Posterior cingulate gyrus (tissue), 11 donors: ENCODE measurements at regions not wholly inside any gene's neighbourhood (a gene's known extent, or its start where the extent isn't known, plus 50 kb on each side); places are given as distances from the start of the nearest gene placed in this dataset.

ENCODE experiments used
- DNase-seq, 10 donors: peaks; one replicate each; pipeline versions ENCODE4 v3.0.0 to v3.0.0-alpha.2; 2020 to 2021; ENCODE audit warnings: mixed read lengths in 3 of 10
- intact Hi-C: fragments of 100-400 bp; cut with DNase I; formaldehyde crosslinking; loops from one replicate; pipeline ENCODE4 v1.15.1; 2023

GRCh38 chrX:39952989-39953388 is 144.8 kb downstream of the BCOR start:
- intact Hi-C loops = no loop called here
- DNase-seq = no peak

- DNase-seq = no peak
- intact Hi-C loops = no loop called here
Measured at GRCh38 chrX:39953879-39954278, 143.9 kb downstream of the BCOR start.

- no peak for DNase-seq
- intact Hi-C loops = no loop called here
Measured at GRCh38 chrX:39954851-39955250, 142.9 kb downstream of the BCOR start.

GRCh38 chrX:39955625-39956024 is 142.1 kb downstream of the BCOR start:
- intact Hi-C loops = no loop called here
- DNase-seq = no peak

DNA sequence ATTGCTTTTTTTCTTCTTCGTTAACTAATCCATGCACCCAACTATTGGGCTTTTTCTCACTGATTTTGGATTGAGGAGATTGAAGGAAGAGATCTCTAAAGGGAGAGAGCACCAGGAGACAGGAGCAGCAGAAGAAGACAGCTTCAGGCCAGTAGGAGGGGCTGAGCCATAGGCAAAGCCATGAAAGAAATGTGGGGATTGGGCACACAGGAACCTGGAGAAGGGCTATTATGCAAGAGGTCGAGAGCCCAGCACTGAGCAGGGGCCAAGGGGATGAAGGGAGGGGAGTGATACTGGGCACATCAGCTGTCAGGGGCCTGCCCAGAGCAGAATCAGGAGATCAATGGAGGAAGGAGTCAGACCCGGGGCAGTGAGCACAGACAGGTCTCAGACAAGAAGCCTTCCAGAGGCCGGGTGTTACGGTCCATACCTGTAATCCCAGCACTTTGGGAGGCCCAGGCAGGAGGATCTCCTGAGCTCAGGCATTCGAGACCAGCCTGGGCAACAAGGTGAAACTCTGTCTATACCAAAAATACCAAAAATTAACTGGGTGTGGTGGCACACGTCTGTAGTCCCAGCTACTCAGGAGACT is 140.9 kb downstream of the BCOR start:
- no peak for DNase-seq
- intact Hi-C loops = no loop called here

- intact Hi-C loops = no loop called here
- no peak for DNase-seq
Measured at GRCh38 chrX:39957816-39958566, 139.8 kb downstream of the BCOR start.

DNA sequence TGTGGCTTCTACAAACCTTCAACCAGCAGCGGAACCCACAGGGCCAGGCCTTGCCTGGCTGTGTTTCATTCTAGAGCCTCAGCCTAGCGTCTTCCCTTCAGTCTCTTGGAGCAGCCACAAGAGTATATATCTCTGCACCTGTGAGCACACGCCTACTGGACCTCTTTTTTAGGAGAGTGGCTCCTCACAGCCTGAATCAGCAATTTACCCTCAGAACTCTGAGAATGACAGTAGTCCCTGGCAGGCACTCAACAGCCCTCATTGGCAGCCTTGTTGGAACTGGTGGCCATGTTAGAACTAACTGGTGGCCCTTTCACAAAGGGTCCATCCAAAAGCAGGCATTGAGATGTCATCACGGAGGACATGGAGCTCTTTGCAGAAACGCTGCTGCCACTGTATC is 138.9 kb downstream of the BCOR start:
- intact Hi-C loops = no loop called here
- DNase-seq = no peak

DNA sequence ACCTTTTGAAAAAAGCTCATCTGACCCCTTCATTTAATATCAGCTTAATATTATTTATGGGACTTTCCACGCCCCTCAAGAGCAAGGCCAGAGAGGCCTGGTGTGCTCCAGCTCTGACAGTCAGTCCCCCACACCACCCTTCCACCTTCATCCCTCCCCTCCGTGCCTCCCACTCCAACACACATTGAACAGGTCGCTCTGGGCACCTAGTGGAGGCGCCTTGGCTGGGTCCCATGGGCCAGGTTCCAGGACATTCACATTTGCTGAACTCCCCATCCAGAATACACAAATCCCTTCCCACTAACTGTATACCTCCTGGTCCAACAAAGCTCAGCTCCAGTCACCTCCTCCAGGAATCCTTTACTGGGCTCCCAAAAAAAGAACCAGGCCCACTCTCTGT is 137.5 kb downstream of the BCOR start:
- intact Hi-C loops = no loop called here

GRCh38 chrX:39961441-39961840 is 136.3 kb downstream of the BCOR start:
- no peak for DNase-seq
- intact Hi-C loops = no loop called here

More for the DNA sequence above, 137.5 kb downstream of the BCOR start:
- no peak for DNase-seq

GRCh38 chrX:39965051-39965573 is 132.6 kb downstream of the BCOR start:
- intact Hi-C loops = no loop called here
- no peak for DNase-seq

GRCh38 chrX:39966176-39966575 is 131.6 kb downstream of the BCOR start:
- intact Hi-C loops = no loop called here
- no peak for DNase-seq

DNA sequence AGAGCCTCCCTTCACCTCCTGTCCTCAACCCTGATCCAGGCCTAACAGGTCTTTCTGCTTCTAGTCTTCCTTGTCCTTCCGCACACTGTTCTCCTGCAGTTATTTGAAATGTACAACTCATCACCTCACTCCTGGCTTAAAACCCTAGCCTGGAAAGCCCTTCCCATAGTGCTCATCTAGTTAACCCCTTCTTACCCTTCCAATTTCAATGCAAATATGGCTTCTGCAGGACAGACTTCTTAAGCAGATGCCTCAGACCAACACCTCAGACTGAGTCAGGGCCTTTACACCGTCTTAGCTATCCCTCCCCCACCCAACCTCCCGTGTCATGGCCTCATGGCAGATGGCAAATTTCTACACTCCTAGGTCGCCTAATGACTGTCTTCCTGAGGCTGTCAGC is 130.4 kb downstream of the BCOR start:
- intact Hi-C loops = no loop called here
- DNase-seq = no peak

DNA sequence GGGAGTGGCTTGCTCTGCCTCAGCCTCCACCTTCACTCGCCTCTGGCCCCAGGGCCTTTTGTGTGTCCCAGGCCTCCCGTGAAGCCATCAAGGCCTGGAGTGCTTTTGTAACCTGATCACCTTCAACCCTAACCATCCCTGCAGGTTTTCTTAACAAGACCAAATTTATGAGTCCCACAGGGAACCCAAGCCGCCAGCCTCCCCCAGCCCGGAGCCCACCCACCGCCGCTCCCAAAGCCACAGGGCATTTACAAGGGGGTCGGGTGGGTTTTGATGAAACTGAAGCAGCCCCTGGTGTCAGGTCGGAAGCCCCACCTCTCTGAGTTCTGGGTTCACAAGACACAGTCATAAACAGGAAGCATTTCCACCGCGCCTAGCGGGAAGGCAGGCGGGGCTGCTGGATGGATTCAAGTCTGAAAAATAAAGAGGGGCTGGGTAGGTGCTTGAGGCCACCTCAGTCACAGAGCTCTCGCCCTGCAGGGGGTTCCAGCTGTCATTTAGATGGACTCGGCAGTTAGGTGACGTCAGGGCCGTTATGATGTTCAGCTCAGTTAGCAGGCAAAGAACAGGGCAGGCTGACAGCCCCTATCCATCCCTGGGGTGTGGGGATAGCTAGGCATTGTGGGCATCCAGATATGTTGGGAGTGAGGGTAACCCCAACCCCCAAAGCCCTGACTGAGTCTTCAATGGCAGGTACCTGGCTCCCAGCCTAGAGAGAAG is 128.5 kb downstream of the BCOR start:
- no peak for DNase-seq
- intact Hi-C loops = no loop called here

DNA sequence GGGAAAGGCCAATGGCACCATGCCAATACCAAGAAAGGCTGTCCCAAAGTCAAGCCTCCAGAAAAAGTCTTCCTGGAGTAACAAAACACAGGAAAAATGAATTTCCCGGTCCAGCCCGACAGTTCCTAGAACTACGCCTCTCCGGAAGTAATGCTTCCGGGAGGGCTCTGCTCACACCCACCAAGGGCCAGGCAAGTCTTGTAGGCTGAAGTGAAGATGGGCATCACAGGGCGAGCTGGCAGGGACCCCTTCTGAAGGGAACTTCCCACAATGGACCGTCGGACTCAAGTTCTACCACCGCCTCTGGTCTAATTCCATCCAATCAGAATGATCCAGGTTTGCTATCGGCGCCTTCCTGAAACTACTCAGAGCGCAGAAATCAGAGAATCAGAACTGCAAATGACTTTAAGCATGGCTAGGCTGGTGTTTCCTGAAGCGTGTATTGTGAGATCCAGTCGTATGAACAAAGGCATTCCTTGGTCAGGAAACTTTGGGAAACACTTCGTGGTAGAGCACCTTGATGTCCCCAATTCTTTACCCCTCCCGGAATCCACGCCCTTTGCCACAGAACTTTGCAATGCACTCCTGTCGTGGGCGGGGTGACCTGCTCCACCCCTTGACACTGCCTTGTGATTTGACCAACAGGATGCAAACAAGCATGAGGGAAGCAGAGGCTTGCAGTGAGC is 127.8 kb downstream of the BCOR start:
- intact Hi-C loops = no loop called here
- no peak for DNase-seq

- DNase-seq = no peak
- intact Hi-C loops = no loop called here
Measured at GRCh38 chrX:39971760-39972159, 126.0 kb downstream of the BCOR start.

- intact Hi-C loops = no loop called here
- no peak for DNase-seq
Measured at GRCh38 chrX:39972340-39972739, 125.4 kb downstream of the BCOR start.

- intact Hi-C loops = no loop called here
- no peak for DNase-seq
Measured at GRCh38 chrX:39973810-39974209, 123.9 kb downstream of the BCOR start.

- DNase-seq = no peak
- intact Hi-C loops = no loop called here
Measured at GRCh38 chrX:39974270-39974669, 123.5 kb downstream of the BCOR start.

GRCh38 chrX:39975101-39975925 is 122.4 kb downstream of the BCOR start:
- no peak for DNase-seq
- intact Hi-C loops = no loop called here

- intact Hi-C loops = no loop called here
- no peak for DNase-seq
Measured at GRCh38 chrX:39981946-39982345, 115.8 kb downstream of the BCOR start.
